ENCODE measurements at regions not wholly inside any gene's neighbourhood (a gene's known extent, or its start where the extent isn't known, plus 50 kb on each side); places are given as distances from the start of the nearest gene placed in this dataset.

DNA sequence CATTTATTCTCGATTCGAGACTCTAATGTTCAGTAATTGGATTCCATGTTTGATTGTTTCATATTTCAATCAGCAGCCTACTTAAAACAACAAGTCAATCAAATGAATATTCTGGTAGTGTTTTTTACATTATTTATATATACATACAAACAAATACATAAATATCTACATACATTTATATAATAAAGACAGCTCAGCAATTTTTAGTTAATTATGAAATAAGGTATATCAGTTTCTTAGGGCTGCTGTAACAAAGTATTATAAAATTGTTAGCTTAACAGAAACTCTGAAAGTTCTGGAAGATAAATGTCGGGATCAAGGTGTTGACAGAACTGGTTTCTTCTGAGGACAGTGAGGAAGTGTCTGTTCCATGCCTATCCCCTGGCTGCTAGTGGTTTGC is 105.9 kb downstream of the MGST1 start:
- no peak overlapping the region for H3T11ph ChIP-seq (ENCODE audit: low read length)

More for the DNA sequence above, 105.9 kb downstream of the MGST1 start:
- Histone ChIP-seq H4K91ac (ENCODE audit: insufficient read length, low read depth, low read length) (no peak overlapping the region), H3K4ac (ENCODE audit: low read depth, low read length) (no peak overlapping the region), H2AK5ac (ENCODE audit: insufficient read length, low read length) (no peak overlapping the region), H2AFZ (ENCODE audit: low read length) (no peak overlapping the region), H2BK120ac (ENCODE audit: low read depth, low read length, poor library complexity, severe bottlenecking) (no peak overlapping the region), H3K9me3 (ENCODE audit: control insufficient read depth, low read depth, low read length) (no peaks in the 10 kb centered on the region), H3K56ac (ENCODE audit: insufficient read length, low read depth, low read length) (no peak overlapping the region), H2BK15ac (ENCODE audit: low read depth, low read length) (no peak overlapping the region), H4K8ac (replicated peaks; ENCODE audit: insufficient read length, low read depth, low read length) (no peak overlapping the region), H4K20me1 (ENCODE audit: control insufficient read depth, insufficient read depth, insufficient read length) (no peaks in the 10 kb centered on the region), H3K4me1 (ENCODE audit: insufficient read depth, low read length) (peaks cover 9% of the 10 kb centered on the region; the same call in 1 of the 2 replicates), H2BK5ac (ENCODE audit: insufficient read length, low read length) (no peak overlapping the region), H3K18ac (ENCODE audit: insufficient read length, low read depth, low read length) (no peak overlapping the region), H3K23me2 (ENCODE audit: insufficient read length, low read depth, low read length, poor library complexity, severe bottlenecking) (no peaks in the 10 kb centered on the region), H3K79me2 (ENCODE audit: insufficient read depth, low read length) (no peaks in the 10 kb centered on the region), H3K79me1 (ENCODE audit: insufficient read depth, low read depth, low read length, poor library complexity, severe bottlenecking) (no peaks in the 10 kb centered on the region), H2BK12ac (ENCODE audit: insufficient read length, low read depth, low read length) (no peak overlapping the region), H3K23ac (ENCODE audit: insufficient read length, low read depth, low read length) (no peak overlapping the region), H3K14ac (ENCODE audit: insufficient read depth, low read length) (no peak overlapping the region), H3K27ac (ENCODE audit: insufficient read length, low read depth, low read length) (no peak overlapping the region), H3K4me2 (ENCODE audit: insufficient read depth, insufficient read length, low read length) (no peak overlapping the region), H2BK20ac (ENCODE audit: low read depth, low read length, poor library complexity, severe bottlenecking) (no peak overlapping the region), H3K9ac (ENCODE audit: extremely low read depth, insufficient read length, low read length) (no peak overlapping the region), H4K5ac (ENCODE audit: insufficient read length, low read depth, low read length) (no peak overlapping the region), H3K27me3 (ENCODE audit: insufficient read depth, low read length) (0 out of 2 replicates have a peak, but pooled peaks cover 3% of the 10 kb centered on the region)
- Mint-ChIP-seq H3K4me3 (no peak overlapping the region), H3K27me3 (ENCODE audit: low read depth) (peaks cover 17% of the 10 kb centered on the region), H3K9me3 (no peaks in the 10 kb centered on the region), H3K4me1 (peaks cover 22 to 30% of the 10 kb centered on the region in 2 experiments), H3K36me3 (ENCODE audit: insufficient read depth in 1 of 3, low read depth in 3 of 3) (no peaks in the 10 kb centered on the region), H3K27ac (no peak overlapping the region)
- DNase-seq: no peak
- WGBS (ENCODE audit: extremely low coverage, insufficient read length, low lambda C conversion rate): no CpG with 5 or more reads among the region's 3 CpGs
- TF ChIP-seq, protein P1, sequence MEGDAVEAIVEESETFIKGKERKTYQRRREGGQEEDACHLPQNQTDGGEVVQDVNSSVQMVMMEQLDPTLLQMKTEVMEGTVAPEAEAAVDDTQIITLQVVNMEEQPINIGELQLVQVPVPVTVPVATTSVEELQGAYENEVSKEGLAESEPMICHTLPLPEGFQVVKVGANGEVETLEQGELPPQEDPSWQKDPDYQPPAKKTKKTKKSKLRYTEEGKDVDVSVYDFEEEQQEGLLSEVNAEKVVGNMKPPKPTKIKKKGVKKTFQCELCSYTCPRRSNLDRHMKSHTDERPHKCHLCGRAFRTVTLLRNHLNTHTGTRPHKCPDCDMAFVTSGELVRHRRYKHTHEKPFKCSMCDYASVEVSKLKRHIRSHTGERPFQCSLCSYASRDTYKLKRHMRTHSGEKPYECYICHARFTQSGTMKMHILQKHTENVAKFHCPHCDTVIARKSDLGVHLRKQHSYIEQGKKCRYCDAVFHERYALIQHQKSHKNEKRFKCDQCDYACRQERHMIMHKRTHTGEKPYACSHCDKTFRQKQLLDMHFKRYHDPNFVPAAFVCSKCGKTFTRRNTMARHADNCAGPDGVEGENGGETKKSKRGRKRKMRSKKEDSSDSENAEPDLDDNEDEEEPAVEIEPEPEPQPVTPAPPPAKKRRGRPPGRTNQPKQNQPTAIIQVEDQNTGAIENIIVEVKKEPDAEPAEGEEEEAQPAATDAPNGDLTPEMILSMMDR (conservative IDR thresholded peaks at IDR 0.05): no peak
